GM23338 (cell line): ENCODE measurements at regions not wholly inside any gene's neighbourhood (a gene's known extent, or its start where the extent isn't known, plus 50 kb on each side); places are given as distances from the start of the nearest gene placed in this dataset.

Experiments used
- ATAC-seq: fragments of 200-7000 bp; cut with Tn5 transposase; 3 replicates; pipeline ENCODE4 v1.9.1; 2020
- DNase-seq: peaks from one replicate; pipeline ENCODE4 v3.0.0-alpha.2; 2015; ENCODE audit warnings: low spot score
- H2AFZ ChIP-seq: fragments of 200-600 bp; sonication (generic); 2 replicates; pipeline ENCODE4 v1.8.0; 2016; ENCODE audit warnings: antibody characterized with exemption, mild to moderate bottlenecking, moderate library complexity
- H3F3A ChIP-seq: fragments of 200-600 bp; sonication (generic); replicated peaks from 2 replicates; pipeline ENCODE4 v1.8.0; 2017; ENCODE audit warnings: antibody characterized with exemption, mixed run types, low read depth
- H3K27ac ChIP-seq: fragments of 200-600 bp; sonication (generic); 2 replicates; pipeline ENCODE4 v1.6.1; 2016; ENCODE audit warnings: low read depth
- H3K27me3 ChIP-seq: fragments of 200-600 bp; sonication (generic); 2 replicates; pipeline ENCODE4 v1.8.0; 2016; ENCODE audit warnings: mild to moderate bottlenecking, mixed run types, moderate library complexity; ENCODE audit not compliant: insufficient read depth
- H3K36me3 ChIP-seq: fragments of 200-600 bp; sonication (generic); 2 replicates; pipeline ENCODE4 v1.8.0; 2016; ENCODE audit warnings: mild to moderate bottlenecking; ENCODE audit not compliant: insufficient read depth
- H3K4me1 ChIP-seq: fragments of 200-600 bp; sonication (generic); 2 replicates; pipeline ENCODE4 v1.8.0; 2016; ENCODE audit warnings: mild to moderate bottlenecking, moderate library complexity; ENCODE audit not compliant: insufficient read depth
- H3K4me2 ChIP-seq: fragments of 200-600 bp; sonication (generic); 2 replicates; pipeline ENCODE4 v1.7.1; 2017; ENCODE audit warnings: mixed run types
- H3K4me3 ChIP-seq: fragments of 200-600 bp; sonication (generic); 2 replicates; pipeline ENCODE4 v1.6.1; 2016; ENCODE audit warnings: mixed run types
- H3K79me2 ChIP-seq: fragments of 200-600 bp; sonication (generic); replicated peaks from 2 replicates; pipeline ENCODE4 v1.8.0; 2017; ENCODE audit warnings: mild to moderate bottlenecking; ENCODE audit not compliant: insufficient read depth
- H3K9me2 ChIP-seq: fragments of 200-600 bp; sonication (generic); 2 replicates; pipeline ENCODE4 v1.8.0; 2017; ENCODE audit not compliant: insufficient read depth
- H4K20me1 ChIP-seq: fragments of 200-600 bp; sonication (generic); replicated peaks from 2 replicates; pipeline ENCODE4 v1.8.0; 2017; ENCODE audit warnings: mild to moderate bottlenecking; ENCODE audit not compliant: insufficient read depth
- H3K27ac Mint-ChIP-seq: 2 replicates; pipeline ENCODE4 v1.8.0; 2020; ENCODE audit warnings: inconsistent platforms, mild to moderate bottlenecking, moderate library complexity, mixed read lengths
- H3K27me3 Mint-ChIP-seq: 3 replicates; pipeline ENCODE4 v1.8.0; 2022; ENCODE audit warnings: low read depth, mild to moderate bottlenecking, moderate library complexity, mixed read lengths, inconsistent platforms; ENCODE audit not compliant: insufficient read depth, poor library complexity
- H3K36me3 Mint-ChIP-seq: 3 replicates; pipeline ENCODE4 v1.8.0; 2021; ENCODE audit warnings: low read depth, mild to moderate bottlenecking, inconsistent platforms, moderate library complexity, mixed read lengths
- H3K4me1 Mint-ChIP-seq: 3 replicates; pipeline ENCODE4 v1.8.0; 2020; ENCODE audit warnings: mild to moderate bottlenecking, inconsistent platforms, mixed read lengths
- H3K4me3 Mint-ChIP-seq: 3 replicates; pipeline ENCODE4 v1.8.0; 2021; ENCODE audit warnings: moderate library complexity, mild to moderate bottlenecking, inconsistent platforms, mixed read lengths
- H3K9me3 Mint-ChIP-seq: 3 replicates; pipeline ENCODE4 v1.8.0; 2020; ENCODE audit warnings: moderate library complexity, mild to moderate bottlenecking, inconsistent platforms, mixed read lengths
- CREB1 ChIP-seq: fragments of 250-450 bp; sonication (Bioruptor Pico); IDR thresholded peaks from 2 replicates; pipeline ENCODE4 v1.5.0; 2020; ENCODE audit warnings: low read depth, mild to moderate bottlenecking, moderate library complexity
- ETS1 ChIP-seq: IDR thresholded peaks from 2 replicates; pipeline ENCODE4 v1.6.1; 2016; ENCODE audit warnings: antibody characterized with exemption
- EZH2 ChIP-seq: fragments of 200-600 bp; sonication (generic); IDR thresholded peaks from one replicate; pipeline ENCODE4 v1.8.0; 2017; ENCODE audit warnings: antibody characterized with exemption, mild to moderate bottlenecking, low read depth; ENCODE audit not compliant: unreplicated experiment
- EZH2phosphoT487 ChIP-seq: fragments of 200-600 bp; sonication (generic); IDR thresholded peaks from one replicate; pipeline ENCODE4 v1.8.1; 2018; ENCODE audit warnings: antibody characterized with exemption; ENCODE audit not compliant: unreplicated experiment
- JUNB ChIP-seq: IDR thresholded peaks from one replicate; pipeline ENCODE4 v1.6.1; 2016; ENCODE audit warnings: antibody characterized with exemption; ENCODE audit not compliant: unreplicated experiment
- NANOG ChIP-seq: IDR thresholded peaks from 2 replicates; pipeline ENCODE4 v1.6.1; 2016; ENCODE audit warnings: antibody characterized with exemption, borderline replicate concordance
- POLR2AphosphoS5 ChIP-seq: IDR thresholded peaks from 2 replicates; pipeline ENCODE4 v1.6.1; 2016; ENCODE audit warnings: antibody characterized with exemption, low read depth
- REST ChIP-seq: IDR thresholded peaks from one replicate; pipeline ENCODE4 v1.6.1; 2018; ENCODE audit warnings: antibody characterized with exemption; ENCODE audit not compliant: unreplicated experiment
- STAT1 ChIP-seq: IDR thresholded peaks from one replicate; pipeline ENCODE4 v1.6.1; 2016; ENCODE audit warnings: antibody characterized with exemption; ENCODE audit not compliant: unreplicated experiment
- ZNF114 ChIP-seq: fragments of 250-450 bp; sonication (Bioruptor Pico); IDR thresholded peaks from 2 replicates; pipeline ENCODE4 v1.5.0; 2020; ENCODE audit warnings: mild to moderate bottlenecking, moderate library complexity
- ZNF331 ChIP-seq: fragments of 250-450 bp; sonication (Bioruptor Pico); IDR thresholded peaks from 2 replicates; pipeline ENCODE4 v1.5.0; 2020; ENCODE audit warnings: low read depth, mild to moderate bottlenecking, moderate library complexity
- ZNF462 ChIP-seq: fragments of 250-450 bp; sonication (Bioruptor Pico); IDR thresholded peaks from 2 replicates; pipeline ENCODE4 v1.5.0; 2020; ENCODE audit warnings: mild to moderate bottlenecking, moderate library complexity
- TF ChIP-seq, protein P1 (sequence below), 2 experiments: fragments of 200-600 bp in 1 of 2; sonication (generic) in 1 of 2; conservative IDR thresholded peaks; 2 replicates each; pipeline versions ENCODE4 v1.5.1 to v1.6.1; 2016 to 2017; ENCODE audit warnings: antibody characterized with exemption in 2 of 2, low read depth in 2 of 2, mild to moderate bottlenecking in 2 of 2, moderate library complexity in 1 of 2

DNA sequence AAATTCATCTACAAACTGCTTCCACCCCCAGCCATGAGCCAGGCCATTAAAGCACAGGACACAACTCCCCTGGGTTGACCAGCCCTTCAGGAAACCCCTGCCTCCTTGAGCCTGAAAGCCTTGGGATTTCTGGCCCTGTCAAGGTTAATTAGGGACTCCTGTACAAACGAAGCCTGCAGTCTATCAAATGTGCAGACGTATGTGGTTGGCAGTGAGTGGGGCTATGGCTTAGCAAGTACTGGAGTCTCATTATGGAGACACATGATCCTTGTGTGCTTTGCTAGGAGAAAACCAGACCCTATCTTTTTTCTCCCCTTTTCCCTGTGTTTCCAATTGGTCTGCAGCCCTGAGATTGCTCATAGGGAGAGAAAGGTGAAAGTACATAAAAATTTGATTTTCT lies 588.3 kb upstream of the USP24 start:
- no peaks in the 10 kb centered on the region for H3K36me3 Mint-ChIP-seq
- no peaks in the 10 kb centered on the region; the same call in 2 of the 3 replicates for H3K9me3 Mint-ChIP-seq

More for the DNA sequence above, 588.3 kb upstream of the USP24 start:
- Histone ChIP-seq H3K4me3 (no peak overlapping the region), H3K27ac (no peak overlapping the region), H4K20me1 (no peaks in the 10 kb centered on the region), H3K4me2 (no peak overlapping the region), H3K27me3 (no peaks in the 10 kb centered on the region), H3K36me3 (no peaks in the 10 kb centered on the region), H2AFZ (no peak overlapping the region), H3F3A (no peaks in the 10 kb centered on the region), H3K9me2 (0 out of 2 replicates have a peak, but pooled peaks cover 8% of the 10 kb centered on the region), H3K79me2 (no peaks in the 10 kb centered on the region), H3K4me1 (no peaks in the 10 kb centered on the region)
- ATAC-seq: no peak
- TF ChIP-seq EZH2phosphoT487 (no peak), EZH2 (no peak), ZNF114 (no peak), CREB1 (no peak), REST (no peak), ZNF462 (no peak), NANOG (no peak), ETS1 (no peak), JUNB (no peak), POLR2AphosphoS5 (no peak), ZNF331 (CRISPR knock-in tag) (no peak), STAT1 (no peak)
- TF ChIP-seq, protein P1, sequence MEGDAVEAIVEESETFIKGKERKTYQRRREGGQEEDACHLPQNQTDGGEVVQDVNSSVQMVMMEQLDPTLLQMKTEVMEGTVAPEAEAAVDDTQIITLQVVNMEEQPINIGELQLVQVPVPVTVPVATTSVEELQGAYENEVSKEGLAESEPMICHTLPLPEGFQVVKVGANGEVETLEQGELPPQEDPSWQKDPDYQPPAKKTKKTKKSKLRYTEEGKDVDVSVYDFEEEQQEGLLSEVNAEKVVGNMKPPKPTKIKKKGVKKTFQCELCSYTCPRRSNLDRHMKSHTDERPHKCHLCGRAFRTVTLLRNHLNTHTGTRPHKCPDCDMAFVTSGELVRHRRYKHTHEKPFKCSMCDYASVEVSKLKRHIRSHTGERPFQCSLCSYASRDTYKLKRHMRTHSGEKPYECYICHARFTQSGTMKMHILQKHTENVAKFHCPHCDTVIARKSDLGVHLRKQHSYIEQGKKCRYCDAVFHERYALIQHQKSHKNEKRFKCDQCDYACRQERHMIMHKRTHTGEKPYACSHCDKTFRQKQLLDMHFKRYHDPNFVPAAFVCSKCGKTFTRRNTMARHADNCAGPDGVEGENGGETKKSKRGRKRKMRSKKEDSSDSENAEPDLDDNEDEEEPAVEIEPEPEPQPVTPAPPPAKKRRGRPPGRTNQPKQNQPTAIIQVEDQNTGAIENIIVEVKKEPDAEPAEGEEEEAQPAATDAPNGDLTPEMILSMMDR (conservative IDR thresholded peaks at IDR 0.05; ENCODE audit: low read depth in 2 of 2): no peak
- peaks cover 2% of the 10 kb centered on the region for H3K27me3 Mint-ChIP-seq
- no peak overlapping the region for H3K27ac Mint-ChIP-seq
- no peaks in the 10 kb centered on the region for H3K4me1 Mint-ChIP-seq
- H3K4me3 Mint-ChIP-seq: no peak overlapping the region
- no peak for DNase-seq
